HG02610 (cell line): ENCODE measurements at regions not wholly inside any gene's neighbourhood (a gene's known extent, or its start where the extent isn't known, plus 50 kb on each side); places are given as distances from the start of the nearest gene placed in this dataset.

Experiments used
- ATAC-seq: cut with Tn5 transposase; IDR thresholded peaks from one replicate; pipeline ENCODE4 v1.9.1; 2021; ENCODE audit warnings: mild to moderate bottlenecking, moderate library complexity; ENCODE audit not compliant: unreplicated experiment

GRCh38 chr9:126123927-126124326, 202.7 kb upstream of the MVB12B start:
- ATAC-seq = no peak

GRCh38 chr9:126125177-126125576, 201.5 kb upstream of the MVB12B start:
- no peak for ATAC-seq

- no peak for ATAC-seq
These were observed 201.1 kb upstream of the MVB12B start for GRCh38 chr9:126125577-126125976.

- no peak for ATAC-seq
These were observed 200.6 kb upstream of the MVB12B start for GRCh38 chr9:126125992-126126409.

- ATAC-seq = no peak
These were observed 199.8 kb upstream of the MVB12B start for GRCh38 chr9:126126807-126127206.

GRCh38 chr9:126127591-126127990, 199.0 kb upstream of the MVB12B start:
- ATAC-seq = no peak

- ATAC-seq = no peak
These were observed 198.0 kb upstream of the MVB12B start for GRCh38 chr9:126128494-126129142.

- ATAC-seq = no peak
These were observed 195.3 kb upstream of the MVB12B start for GRCh38 chr9:126131066-126132010.

- ATAC-seq = no peak
These were observed 193.9 kb upstream of the MVB12B start for GRCh38 chr9:126132746-126133145.

- no peak for ATAC-seq
These were observed 182.4 kb upstream of the MVB12B start for GRCh38 chr9:126144196-126144595.

- ATAC-seq = no peak
These were observed 181.8 kb upstream of the MVB12B start for GRCh38 chr9:126144603-126145456.

- ATAC-seq = no peak
These were observed 180.8 kb upstream of the MVB12B start for GRCh38 chr9:126145887-126146253.

- peak; percentile 69 for ATAC-seq
These were observed 180.1 kb upstream of the MVB12B start for GRCh38 chr9:126146254-126147145.

- no peak for ATAC-seq
These were observed 179.3 kb upstream of the MVB12B start for GRCh38 chr9:126147186-126147935.

- no peak for ATAC-seq
These were observed 178.4 kb upstream of the MVB12B start for GRCh38 chr9:126147936-126148870.

GRCh38 chr9:126148994-126149393, 177.6 kb upstream of the MVB12B start:
- ATAC-seq = no peak

GRCh38 chr9:126149661-126150060, 177.0 kb upstream of the MVB12B start:
- no peak for ATAC-seq

GRCh38 chr9:126150411-126151030, 176.1 kb upstream of the MVB12B start:
- ATAC-seq = no peak
